B cell (primary cell): ENCODE measurements at regions not wholly inside any gene's neighbourhood (a gene's known extent, or its start where the extent isn't known, plus 50 kb on each side); places are given as distances from the start of the nearest gene placed in this dataset.
"Not testable (repeated sequence)": the region's sequence is repeated elsewhere in the genome, so short reads cannot be mapped to it uniquely, and the experiment has no call there.

Experiments used
- ATAC-seq: fragments of 200-7000 bp; cut with Tn5 transposase; one replicate; pipeline ENCODE4 v1.10.0; 2021; ENCODE audit warnings: low read depth, mild to moderate bottlenecking, moderate number of reproducible peaks, moderate library complexity
- CTCF ChIA-PET: fragments of 350-600 bp; sonication (Branson Sonifier 250); formaldehyde crosslinking; loops from one replicate; lab custom pipeline; 2021; ENCODE audit warnings: antibody characterized with exemption, inconsistent platforms; lab: Charles Lee
- POLR2A ChIA-PET: fragments of 350-600 bp; sonication (Branson Sonifier 250); formaldehyde crosslinking; loops from one replicate; lab custom pipeline; 2021; ENCODE audit warnings: antibody characterized with exemption; lab: Charles Lee
- DNase-seq: peaks from one replicate; pipeline ENCODE4 v3.0.0; 2013
- H2AFZ ChIP-seq: 2 replicates; pipeline ENCODE4 v1.6.1; 2012; ENCODE audit warnings: mild to moderate bottlenecking, low read depth, low read length; ENCODE audit not compliant: insufficient read depth, poor library complexity, severe bottlenecking
- H3K27ac ChIP-seq, 2 donors: 1 replicate in 1 of 2; 2 replicates in 1 of 2; pipeline ENCODE4 v1.5.1; 2012 to 2013; ENCODE audit warnings: low read length in 2 of 2, mild to moderate bottlenecking in 2 of 2, moderate library complexity in 1 of 2
- H3K27me3 ChIP-seq, 4 experiments: fragments of 200-600 bp in 1 of 4; sonication (generic) in 1 of 4; replicated peaks in 1 of 4; 1 replicate in 2 of 4; 2 replicates in 2 of 4; pipeline versions ENCODE4 v1.6.1 to v1.7.0; 2013 to 2016; ENCODE audit warnings: low read length in 3 of 4, mild to moderate bottlenecking in 2 of 4, mixed read lengths in 1 of 4, moderate library complexity in 1 of 4; ENCODE audit not compliant: insufficient read depth in 4 of 4, control insufficient read depth in 3 of 4; ENCODE audit errors: control extremely low read depth in 1 of 4
- H3K36me3 ChIP-seq, 2 experiments: replicated peaks in 1 of 2; 1 replicate in 1 of 2; 2 replicates in 1 of 2; pipeline versions ENCODE4 v1.6.1 to v1.7.1; 2013; ENCODE audit warnings: low read length in 1 of 2; ENCODE audit not compliant: insufficient read depth in 2 of 2, control insufficient read depth in 1 of 2; ENCODE audit errors: control extremely low read depth in 1 of 2, extremely low read depth in 1 of 2
- H3K4me1 ChIP-seq, 2 donors: fragments of 200-600 bp in 1 of 2; sonication (generic) in 1 of 2; 1 replicate in 1 of 2; 2 replicates in 1 of 2; pipeline versions ENCODE4 v1.5.1 to v1.6.1; 2013 to 2017; ENCODE audit warnings: low read length in 2 of 2; ENCODE audit not compliant: control insufficient read depth in 2 of 2, insufficient read depth in 2 of 2
- H3K4me2 ChIP-seq: replicated peaks from 2 replicates; pipeline ENCODE3; 2012; ENCODE audit warnings: mild to moderate bottlenecking, low read depth, low read length; ENCODE audit not compliant: poor library complexity, severe bottlenecking
- H3K4me3 ChIP-seq, 5 experiments: fragments of 200-600 bp in 1 of 5; sonication (generic) in 1 of 5; 1 replicate in 3 of 5; 2 replicates in 2 of 5; pipeline versions ENCODE4 v1.5.1 to v1.7.0; 2011 to 2016; ENCODE audit warnings: low read length in 4 of 5, mild to moderate bottlenecking in 4 of 5, low read depth in 2 of 5, control low read depth in 1 of 5, moderate library complexity in 1 of 5; ENCODE audit not compliant: insufficient read depth in 1 of 5; ENCODE audit errors: control extremely low read depth in 1 of 5, extremely low read depth in 1 of 5
- H3K79me2 ChIP-seq: fragments of 200-600 bp; sonication (generic); one replicate; pipeline ENCODE4 v1.6.0; 2016; ENCODE audit warnings: low read length; ENCODE audit not compliant: control insufficient read depth, insufficient read depth
- H3K9ac ChIP-seq: fragments of 200-600 bp; sonication (generic); 2 replicates; pipeline ENCODE4 v1.6.1; 2017; ENCODE audit warnings: mild to moderate bottlenecking, low read length, moderate library complexity
- H3K9me3 ChIP-seq, 3 donors: one replicate each; pipeline versions ENCODE4 v1.6.1 to v1.7.1; 2013; ENCODE audit warnings: low read length in 2 of 3; ENCODE audit not compliant: control insufficient read depth in 2 of 3, insufficient read depth in 1 of 3; ENCODE audit errors: control extremely low read depth in 1 of 3
- H4K20me1 ChIP-seq: 2 replicates; pipeline ENCODE4 v1.6.0; 2012; ENCODE audit warnings: mild to moderate bottlenecking, low read length; ENCODE audit not compliant: insufficient read depth, control insufficient read depth, poor library complexity, severe bottlenecking
- H3K27ac Mint-ChIP-seq: one replicate; pipeline ENCODE4 v1.8.0; 2021; ENCODE audit warnings: mixed read lengths
- H3K27me3 Mint-ChIP-seq: one replicate; pipeline ENCODE4 v1.8.0; 2021; ENCODE audit warnings: mixed read lengths
- H3K4me1 Mint-ChIP-seq: one replicate; pipeline ENCODE4 v1.8.0; 2021; ENCODE audit warnings: mixed read lengths
- H3K4me3 Mint-ChIP-seq: one replicate; pipeline ENCODE4 v1.8.0; 2021; ENCODE audit warnings: mixed read lengths
- H3K9me3 Mint-ChIP-seq: one replicate; pipeline ENCODE4 v1.8.0; 2022; ENCODE audit warnings: mixed read lengths; ENCODE audit not compliant: insufficient read depth
- CTCF ChIP-seq: fragments of 200-600 bp; IDR thresholded peaks from one replicate; pipeline ENCODE4 v1.8.0; 2022; ENCODE audit warnings: antibody characterized with exemption, mild to moderate bottlenecking
- EZH2 ChIP-seq: IDR thresholded peaks from 2 replicates; pipeline ENCODE4 v1.6.1; 2012; ENCODE audit warnings: borderline replicate concordance, low read depth, mild to moderate bottlenecking, moderate library complexity, low read length; ENCODE audit not compliant: insufficient read depth, poor library complexity, severe bottlenecking
- WGBS: methylation state at CpG from one replicate; pipeline ENCODE4 v1.1.5; 2013; ENCODE audit warnings: missing lambda C conversion rate; ENCODE audit not compliant: insufficient coverage; 5-methylcytosine and 5-hydroxymethylcytosine counted together
- intact Hi-C: fragments of 100-400 bp; cut with micrococcal nuclease; formaldehyde crosslinking; loops from one replicate; pipeline ENCODE4 v1.10.0; 2022

GRCh38 chrX:131693359-131693758 is 149.5 kb downstream of the OR13H1 start:
- no peaks in the 10 kb centered on the region for H3K36me3 ChIP-seq
- no peak overlapping the region for H2AFZ ChIP-seq
- H3K4me1 ChIP-seq: no peaks in the 10 kb centered on the region
- TF ChIP-seq EZH2: no peak
- TF ChIP-seq CTCF: no peak
- Mint-ChIP-seq H3K27ac (no peak overlapping the region), H3K4me3 (no peak overlapping the region), H3K27me3 (no peaks in the 10 kb centered on the region), H3K4me1 (no peaks in the 10 kb centered on the region), H3K9me3 (no peaks in the 10 kb centered on the region)
- peaks cover 0 to 3% (median 0%) of the 10 kb centered on the region in 4 experiments for H3K27me3 ChIP-seq
- H3K9me3 ChIP-seq: no peaks in the 10 kb centered on the region
- no peak overlapping the region for H3K4me2 ChIP-seq
- no peak overlapping the region for H3K4me3 ChIP-seq
- H3K9ac ChIP-seq: no peak overlapping the region
- DNase-seq: no peak
- H3K27ac ChIP-seq: no peak overlapping the region
- H3K79me2 ChIP-seq: no peaks in the 10 kb centered on the region
- no peak for ATAC-seq
- CTCF ChIA-PET: no interaction called here
- intact Hi-C loops: no loop called here
- POLR2A ChIA-PET: no interaction called here
- H4K20me1 ChIP-seq: no peaks in the 10 kb centered on the region

DNA sequence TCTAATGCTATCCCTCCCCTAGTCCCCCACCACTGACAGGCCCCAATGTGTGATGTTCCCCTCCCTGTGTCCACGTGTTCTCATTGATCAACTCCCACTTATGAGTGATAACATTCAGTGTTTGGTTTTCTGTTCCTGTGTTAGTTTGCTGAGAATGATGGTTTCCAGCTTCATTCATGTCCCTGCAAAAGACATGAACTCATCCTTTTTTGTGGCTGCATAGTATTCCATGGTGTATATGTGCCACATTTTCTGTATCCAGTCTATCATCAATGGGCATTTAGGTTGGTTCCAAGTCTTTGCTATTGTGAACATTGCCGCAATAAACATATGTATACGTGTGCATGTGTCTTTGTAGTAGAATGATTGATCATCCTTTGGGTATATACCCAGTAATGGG is 153.1 kb downstream of the OR13H1 start:
- H3K27ac ChIP-seq, H3K4me3 ChIP-seq, H3K4me1 ChIP-seq, H4K20me1 ChIP-seq, H3K4me3 Mint-ChIP-seq, H3K9me3 Mint-ChIP-seq, H3K79me2 ChIP-seq, H3K36me3 ChIP-seq, H3K9ac ChIP-seq, H3K4me1 Mint-ChIP-seq, DNase-seq, intact Hi-C loops, H3K27ac Mint-ChIP-seq, POLR2A ChIA-PET, H3K9me3 ChIP-seq, H3K4me2 ChIP-seq, H3K27me3 Mint-ChIP-seq, CTCF ChIA-PET, H2AFZ ChIP-seq, ATAC-seq, H3K27me3 ChIP-seq: not testable (repeated sequence)
- no CpG with 5 or more reads among the region's 3 CpGs for WGBS
